ENCODE measurements at regions not wholly inside any gene's neighbourhood (a gene's known extent, or its start where the extent isn't known, plus 50 kb on each side); places are given as distances from the start of the nearest gene placed in this dataset.

DNA sequence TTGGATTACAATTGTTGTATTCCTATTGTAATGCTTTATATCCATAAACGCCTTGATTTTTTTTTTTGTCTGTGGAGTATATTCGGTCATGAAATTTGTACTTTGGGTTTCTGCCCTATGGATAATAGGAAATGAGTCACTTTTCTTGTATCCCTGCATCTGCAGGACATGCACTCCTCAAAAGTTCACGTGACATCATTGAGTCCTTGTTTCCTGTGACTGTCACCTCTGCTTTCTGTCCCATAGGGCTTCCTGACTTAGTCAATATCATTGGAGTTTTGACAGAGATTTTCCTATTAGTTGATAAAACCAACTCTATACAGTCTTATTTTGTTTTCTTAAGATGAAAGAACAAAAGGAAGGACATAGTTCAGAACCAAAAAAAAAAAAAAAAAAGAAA is 356.3 kb downstream of the MAT2B start:
- TF ChIP-seq, protein P1, sequence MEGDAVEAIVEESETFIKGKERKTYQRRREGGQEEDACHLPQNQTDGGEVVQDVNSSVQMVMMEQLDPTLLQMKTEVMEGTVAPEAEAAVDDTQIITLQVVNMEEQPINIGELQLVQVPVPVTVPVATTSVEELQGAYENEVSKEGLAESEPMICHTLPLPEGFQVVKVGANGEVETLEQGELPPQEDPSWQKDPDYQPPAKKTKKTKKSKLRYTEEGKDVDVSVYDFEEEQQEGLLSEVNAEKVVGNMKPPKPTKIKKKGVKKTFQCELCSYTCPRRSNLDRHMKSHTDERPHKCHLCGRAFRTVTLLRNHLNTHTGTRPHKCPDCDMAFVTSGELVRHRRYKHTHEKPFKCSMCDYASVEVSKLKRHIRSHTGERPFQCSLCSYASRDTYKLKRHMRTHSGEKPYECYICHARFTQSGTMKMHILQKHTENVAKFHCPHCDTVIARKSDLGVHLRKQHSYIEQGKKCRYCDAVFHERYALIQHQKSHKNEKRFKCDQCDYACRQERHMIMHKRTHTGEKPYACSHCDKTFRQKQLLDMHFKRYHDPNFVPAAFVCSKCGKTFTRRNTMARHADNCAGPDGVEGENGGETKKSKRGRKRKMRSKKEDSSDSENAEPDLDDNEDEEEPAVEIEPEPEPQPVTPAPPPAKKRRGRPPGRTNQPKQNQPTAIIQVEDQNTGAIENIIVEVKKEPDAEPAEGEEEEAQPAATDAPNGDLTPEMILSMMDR (IDR thresholded peaks at IDR 0.05; ENCODE audit: poor library complexity): no peak
- TF ChIP-seq EZH2 (IDR thresholded peaks at IDR 0.05; ENCODE audit: borderline replicate concordance) (no peak), EZH2phosphoT487 (IDR thresholded peaks at IDR 0.05; ENCODE audit: low read depth, severe bottlenecking, unreplicated experiment) (no peak)

Data from hepatocyte (in vitro differentiated cells).